ENCODE measurements at regions not wholly inside any gene's neighbourhood (a gene's known extent, or its start where the extent isn't known, plus 50 kb on each side); places are given as distances from the start of the nearest gene placed in this dataset.

- H3K9me3 Mint-ChIP-seq (ENCODE audit: unreplicated experiment) = no peaks in the 10 kb centered on the region
- Histone ChIP-seq H3K4me1 (0 out of 2 replicates have a peak, but pooled peaks cover 5% of the 10 kb centered on the region), H3K27me3 (replicated peaks; ENCODE audit: control insufficient read depth, insufficient read depth, low read length) (no peaks in the 10 kb centered on the region; the same call in 1 of the 2 replicates), H3K9me3 (no peaks in the 10 kb centered on the region), H3K36me3 (ENCODE audit: control insufficient read depth, insufficient read depth, low read length) (no peaks in the 10 kb centered on the region), H3K4me3 (ENCODE audit: low read depth, low read length) (no peak overlapping the region)
- no peak for DNase-seq
- no peaks in the 10 kb centered on the region for H3K4me1 Mint-ChIP-seq (ENCODE audit: low read depth, unreplicated experiment)
- H3K27ac Mint-ChIP-seq (ENCODE audit: unreplicated experiment) = no peak overlapping the region
- H3K4me3 Mint-ChIP-seq (ENCODE audit: unreplicated experiment) = no peak overlapping the region
- intact Hi-C loops (cut with micrococcal nuclease; ENCODE audit: unreplicated experiment) = no loop called here
- ChIA-PET CTCF (no interaction called here), POLR2A (no interaction called here)
- BruUV-seq (replicated peaks) = no TSS peak
- H3K36me3 Mint-ChIP-seq (ENCODE audit: insufficient read depth, unreplicated experiment) = no peaks in the 10 kb centered on the region
- H3K27me3 Mint-ChIP-seq (ENCODE audit: insufficient read depth, unreplicated experiment) = no peaks in the 10 kb centered on the region
- TF ChIP-seq, protein P1, sequence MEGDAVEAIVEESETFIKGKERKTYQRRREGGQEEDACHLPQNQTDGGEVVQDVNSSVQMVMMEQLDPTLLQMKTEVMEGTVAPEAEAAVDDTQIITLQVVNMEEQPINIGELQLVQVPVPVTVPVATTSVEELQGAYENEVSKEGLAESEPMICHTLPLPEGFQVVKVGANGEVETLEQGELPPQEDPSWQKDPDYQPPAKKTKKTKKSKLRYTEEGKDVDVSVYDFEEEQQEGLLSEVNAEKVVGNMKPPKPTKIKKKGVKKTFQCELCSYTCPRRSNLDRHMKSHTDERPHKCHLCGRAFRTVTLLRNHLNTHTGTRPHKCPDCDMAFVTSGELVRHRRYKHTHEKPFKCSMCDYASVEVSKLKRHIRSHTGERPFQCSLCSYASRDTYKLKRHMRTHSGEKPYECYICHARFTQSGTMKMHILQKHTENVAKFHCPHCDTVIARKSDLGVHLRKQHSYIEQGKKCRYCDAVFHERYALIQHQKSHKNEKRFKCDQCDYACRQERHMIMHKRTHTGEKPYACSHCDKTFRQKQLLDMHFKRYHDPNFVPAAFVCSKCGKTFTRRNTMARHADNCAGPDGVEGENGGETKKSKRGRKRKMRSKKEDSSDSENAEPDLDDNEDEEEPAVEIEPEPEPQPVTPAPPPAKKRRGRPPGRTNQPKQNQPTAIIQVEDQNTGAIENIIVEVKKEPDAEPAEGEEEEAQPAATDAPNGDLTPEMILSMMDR (IDR thresholded peaks at IDR 0.05; ENCODE audit: insufficient read depth in 1 of 2, low read depth in 1 of 2, low read length in 1 of 2, severe bottlenecking in 1 of 2, unreplicated experiment in 1 of 2) = no peak
Measured at GRCh38 chr4:111214371-111214770, 591.5 kb upstream of the PITX2 start.

DNA sequence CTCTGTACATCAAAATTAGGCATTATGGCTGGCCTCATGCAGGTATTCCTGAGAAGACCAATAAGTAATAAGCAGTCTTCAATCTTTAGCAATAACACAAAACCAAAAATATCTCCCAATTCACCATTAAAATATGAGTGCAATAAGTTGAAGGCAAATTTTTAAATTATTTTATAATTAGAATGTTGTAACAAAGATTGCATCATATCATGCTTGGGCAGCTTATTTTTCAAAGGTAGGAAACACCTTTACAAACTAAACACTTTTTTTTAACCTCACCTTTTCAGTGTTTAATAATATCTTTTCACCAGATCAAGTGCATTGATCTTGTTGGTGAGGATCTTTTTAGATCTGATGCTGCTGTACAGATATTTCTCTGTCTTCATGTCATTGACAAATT is 592.9 kb upstream of the PITX2 start:
- intact Hi-C loops (cut with micrococcal nuclease; ENCODE audit: unreplicated experiment) = loop anchor here (5.0 kb wide), 1 partner anchor 67 kb away; no protein-coding TSS in a partner anchor
- no peaks in the 10 kb centered on the region for H3K36me3 Mint-ChIP-seq (ENCODE audit: insufficient read depth, unreplicated experiment)
- CTCF ChIA-PET = no interaction called here
- H3K4me1 Mint-ChIP-seq (ENCODE audit: low read depth, unreplicated experiment) = no peaks in the 10 kb centered on the region
- no peak overlapping the region for H3K4me3 ChIP-seq (ENCODE audit: low read depth, low read length)
- H3K27me3 ChIP-seq (replicated peaks; ENCODE audit: control insufficient read depth, insufficient read depth, low read length) = no peaks in the 10 kb centered on the region; the same call in 1 of the 2 replicates
- H3K4me3 Mint-ChIP-seq (ENCODE audit: unreplicated experiment) = no peak overlapping the region
- no TSS peak for BruUV-seq (replicated peaks)
- H3K27ac Mint-ChIP-seq (ENCODE audit: unreplicated experiment) = no peak overlapping the region
- H3K36me3 ChIP-seq (ENCODE audit: control insufficient read depth, insufficient read depth, low read length) = no peaks in the 10 kb centered on the region
- POLR2A ChIA-PET = no interaction called here
- no peaks in the 10 kb centered on the region for H3K9me3 Mint-ChIP-seq (ENCODE audit: unreplicated experiment)
- DNase-seq = no peak
- TF ChIP-seq, protein P1 (IDR thresholded peaks at IDR 0.05; ENCODE audit: insufficient read depth in 1 of 2, low read depth in 1 of 2, low read length in 1 of 2, severe bottlenecking in 1 of 2, unreplicated experiment in 1 of 2) = no peak
- H3K4me1 ChIP-seq = 0 out of 2 replicates have a peak, but pooled peaks cover 5% of the 10 kb centered on the region
- H3K9me3 ChIP-seq = no peaks in the 10 kb centered on the region
- H3K27me3 Mint-ChIP-seq (ENCODE audit: insufficient read depth, unreplicated experiment) = no peaks in the 10 kb centered on the region

DNA sequence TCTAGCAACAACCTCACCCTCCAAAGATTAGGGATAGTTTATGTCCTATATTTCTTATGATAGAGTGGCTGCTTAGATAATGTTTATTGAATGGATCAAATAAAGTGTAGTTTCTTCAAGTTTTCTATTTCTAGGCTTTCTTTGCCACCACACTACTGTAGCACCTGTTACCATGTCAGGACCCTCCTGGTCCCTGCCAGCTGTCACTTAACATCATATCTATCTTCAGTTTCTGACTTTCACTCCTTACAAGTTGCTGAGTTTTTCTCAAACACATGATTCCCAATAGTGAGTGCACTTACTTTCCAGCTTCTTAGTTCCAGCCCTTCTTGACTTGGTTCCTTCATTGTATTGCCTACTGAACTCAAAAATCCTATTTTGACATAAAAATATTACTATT is 593.9 kb upstream of the PITX2 start:
- intact Hi-C loops (cut with micrococcal nuclease; ENCODE audit: unreplicated experiment) = loop anchor here (5.0 kb wide), 1 partner anchor 66 kb away; no protein-coding TSS in a partner anchor
- Histone ChIP-seq H3K27me3 (replicated peaks; ENCODE audit: control insufficient read depth, insufficient read depth, low read length) (no peaks in the 10 kb centered on the region; the same call in 1 of the 2 replicates), H3K9me3 (no peaks in the 10 kb centered on the region), H3K4me3 (ENCODE audit: low read depth, low read length) (no peak overlapping the region), H3K36me3 (ENCODE audit: control insufficient read depth, insufficient read depth, low read length) (no peaks in the 10 kb centered on the region), H3K4me1 (0 out of 2 replicates have a peak, but pooled peaks cover 5% of the 10 kb centered on the region)
- no peak overlapping the region for H3K4me3 Mint-ChIP-seq (ENCODE audit: unreplicated experiment)
- no peaks in the 10 kb centered on the region for H3K36me3 Mint-ChIP-seq (ENCODE audit: insufficient read depth, unreplicated experiment)
- TF ChIP-seq, protein P1 (IDR thresholded peaks at IDR 0.05; ENCODE audit: insufficient read depth in 1 of 2, low read depth in 1 of 2, low read length in 1 of 2, severe bottlenecking in 1 of 2, unreplicated experiment in 1 of 2) = no peak
- H3K27me3 Mint-ChIP-seq (ENCODE audit: insufficient read depth, unreplicated experiment) = no peaks in the 10 kb centered on the region
- no TSS peak for BruUV-seq (replicated peaks)
- H3K27ac Mint-ChIP-seq (ENCODE audit: unreplicated experiment) = no peak overlapping the region
- CTCF ChIA-PET = no interaction called here
- DNase-seq = no peak
- no peaks in the 10 kb centered on the region for H3K9me3 Mint-ChIP-seq (ENCODE audit: unreplicated experiment)
- POLR2A ChIA-PET = no interaction called here
- no peaks in the 10 kb centered on the region for H3K4me1 Mint-ChIP-seq (ENCODE audit: low read depth, unreplicated experiment)
